ENCODE measurements at regions not wholly inside any gene's neighbourhood (a gene's known extent, or its start where the extent isn't known, plus 50 kb on each side); places are given as distances from the start of the nearest gene placed in this dataset.

GRCh38 chr18:56115071-56116015, 523.0 kb downstream of the TXNL1 start:
- DNase-seq, result no peak

DNA sequence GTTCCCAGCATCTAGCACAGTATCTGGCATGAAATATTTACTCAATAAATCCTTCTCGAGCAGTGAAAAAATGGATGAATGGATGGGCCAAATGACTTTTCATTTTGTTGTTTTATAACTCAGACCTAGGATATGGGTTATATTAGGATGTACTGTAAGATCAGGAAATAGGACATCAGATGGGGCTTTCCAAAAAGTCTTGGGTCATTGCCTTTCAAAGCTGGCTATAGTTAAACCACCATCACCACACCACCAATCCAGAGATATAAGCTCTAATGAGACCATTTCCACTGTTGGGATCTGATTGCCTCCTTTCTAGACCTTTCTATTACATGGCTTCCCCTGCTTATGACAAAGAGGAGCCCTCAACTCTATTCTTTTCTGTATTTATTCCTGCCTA, 525.0 kb upstream of the TCF4 start:
- DNase-seq, result no peak

GRCh38 chr18:56112013-56112749, 524.2 kb upstream of the TCF4 start:
- DNase-seq, result no peak

DNA sequence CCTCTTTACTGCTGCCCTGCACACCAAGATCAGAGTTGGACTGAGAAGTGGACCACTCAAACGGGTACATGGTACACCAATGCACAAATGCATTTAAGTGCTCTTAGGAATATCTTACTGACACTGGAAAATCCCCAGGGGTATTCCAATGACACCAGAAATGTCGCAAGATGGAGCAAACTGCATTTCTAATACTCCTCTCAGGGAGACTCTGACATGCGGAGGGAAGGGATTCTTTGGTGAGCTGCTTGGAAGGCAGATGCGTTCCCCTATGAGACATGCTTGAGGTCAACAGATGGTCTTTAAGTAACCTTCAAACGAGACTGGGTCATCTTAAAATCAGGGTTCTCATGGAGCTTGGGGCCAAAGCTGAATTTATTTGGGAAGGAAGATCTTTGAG, 521.8 kb upstream of the TCF4 start:
- no peak for DNase-seq

GRCh38 chr18:56108478-56109367, 520.7 kb upstream of the TCF4 start:
- no peak for DNase-seq

DNA sequence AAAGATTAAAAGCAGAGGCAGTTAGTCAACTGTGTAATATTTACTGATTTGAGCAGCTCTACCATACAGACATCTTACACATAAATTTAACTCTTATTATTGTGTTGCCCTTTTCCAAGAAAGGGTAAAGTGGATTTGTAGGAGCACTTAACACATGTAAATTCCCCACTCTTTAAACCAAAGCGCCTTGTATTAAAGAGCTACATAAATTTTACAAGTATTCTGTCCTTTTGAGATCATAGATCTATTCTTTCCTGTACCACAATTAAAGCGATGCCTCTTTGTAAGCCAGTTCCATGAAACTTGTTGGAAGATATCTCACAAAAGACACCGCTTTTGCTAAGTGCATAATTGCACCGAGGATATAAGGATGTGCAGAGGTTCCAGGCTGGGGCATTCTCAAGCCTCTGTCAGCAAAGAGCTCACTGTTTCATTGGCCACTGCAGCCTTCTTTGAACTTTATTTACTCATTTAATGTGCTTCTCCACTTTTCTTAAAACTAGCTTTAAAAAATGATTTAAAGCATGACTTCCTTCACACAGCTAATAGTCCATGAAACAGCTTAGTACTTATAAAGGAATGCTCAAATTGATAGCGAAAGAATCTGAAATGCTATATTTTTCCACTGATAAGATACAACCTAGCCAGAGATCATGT, 520.0 kb upstream of the TCF4 start:
- DNase-seq, result no peak

- no peak for DNase-seq
These were observed 512.2 kb upstream of the TCF4 start for GRCh38 chr18:56100090-56100722.

- no peak for DNase-seq
These were observed 509.6 kb upstream of the TCF4 start for GRCh38 chr18:56097621-56098020.

GRCh38 chr18:56096861-56097260, 508.9 kb upstream of the TCF4 start:
- no peak for DNase-seq

GRCh38 chr18:56089612-56090258, 501.7 kb upstream of the TCF4 start:
- no peak for DNase-seq

- DNase-seq, result no peak
These were observed 498.8 kb upstream of the TCF4 start for GRCh38 chr18:56086786-56087185.

GRCh38 chr18:56086176-56086575, 498.2 kb upstream of the TCF4 start:
- no peak for DNase-seq

DNA sequence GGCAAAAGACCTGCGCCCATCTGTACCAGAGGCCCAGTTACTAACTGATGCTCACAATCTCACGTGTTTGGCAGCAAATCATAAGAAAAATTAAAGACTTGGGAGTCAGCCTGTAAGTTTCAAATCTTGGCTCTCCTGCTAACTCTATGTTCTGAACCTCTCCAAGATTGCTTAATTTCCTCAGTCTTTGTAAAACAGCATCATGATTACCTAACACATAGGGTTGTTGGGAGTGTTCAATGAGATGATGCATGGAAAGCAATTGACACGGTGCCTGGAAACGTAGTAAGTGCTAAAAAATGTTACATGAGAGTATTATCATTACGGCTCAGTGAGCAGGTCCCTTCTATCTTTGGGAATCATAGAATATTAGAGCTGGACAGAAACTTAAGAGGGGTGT, 497.6 kb upstream of the TCF4 start:
- DNase-seq, result peak; percentile 55

- DNase-seq, result peak; percentile 53
These were observed 495.7 kb upstream of the TCF4 start for GRCh38 chr18:56083523-56084287.

- peak; percentile 91 for DNase-seq
These were observed 495.1 kb upstream of the TCF4 start for GRCh38 chr18:56083097-56083521.

DNA sequence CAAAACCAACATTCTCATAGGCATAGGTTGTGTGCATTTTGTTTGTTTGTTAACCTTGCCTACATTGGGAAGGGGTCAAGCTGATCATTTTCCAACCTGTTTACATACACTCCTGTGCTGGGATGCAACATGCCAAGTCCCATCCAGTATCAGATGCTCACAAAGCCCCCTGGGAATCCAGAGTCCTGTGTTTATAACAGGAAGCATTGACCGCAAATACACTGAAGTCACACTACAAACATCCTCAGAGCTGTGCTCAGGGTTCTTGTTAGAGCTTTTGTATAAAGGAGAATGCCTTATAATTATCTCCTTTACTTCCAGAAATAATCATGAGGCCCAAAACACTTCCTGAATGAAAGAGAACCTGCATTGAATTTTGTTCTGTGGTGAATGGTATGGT, 488.7 kb upstream of the TCF4 start:
- no peak for DNase-seq

GRCh38 chr18:56068701-56069100, 480.7 kb upstream of the TCF4 start:
- DNase-seq, result no peak

GRCh38 chr18:56067969-56068671, 480.1 kb upstream of the TCF4 start:
- DNase-seq, result peak; percentile 70

DNA sequence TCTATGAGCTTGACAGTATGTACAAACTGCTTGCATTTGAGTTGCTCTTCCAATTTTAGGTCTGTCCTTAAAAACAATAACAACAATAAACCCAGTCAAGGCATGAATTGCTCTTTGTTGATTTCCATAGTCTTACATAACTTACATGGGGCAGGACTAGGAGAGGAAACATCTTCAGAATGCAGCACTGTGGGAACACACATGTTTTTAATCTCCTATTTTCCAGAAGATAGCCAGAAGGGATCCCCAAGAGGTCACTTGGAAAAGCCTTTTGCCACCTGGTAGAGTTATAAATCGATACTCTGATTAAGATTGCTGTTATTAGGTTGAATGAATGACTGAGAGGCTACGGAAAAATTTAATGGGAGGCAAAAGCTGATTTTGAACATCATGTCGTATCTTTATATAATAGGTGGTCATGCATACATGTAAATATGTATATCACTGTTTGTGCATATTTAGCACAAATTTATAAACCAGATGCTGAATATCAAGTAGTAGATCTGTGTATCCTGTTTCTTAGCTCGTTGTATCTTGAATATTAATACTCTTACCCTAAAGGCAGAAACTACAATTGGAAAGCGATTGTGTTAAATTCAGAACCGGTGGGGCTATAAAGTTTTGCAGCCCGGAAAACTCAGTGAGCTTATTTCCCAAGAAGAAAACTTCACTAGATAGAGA, 479.4 kb upstream of the TCF4 start:
- no peak for DNase-seq
